ENCODE measurements at regions not wholly inside any gene's neighbourhood (a gene's known extent, or its start where the extent isn't known, plus 50 kb on each side); places are given as distances from the start of the nearest gene placed in this dataset.

- TF ChIP-seq CTCF (IDR thresholded peaks at IDR 0.05): no peak
- TF ChIP-seq POLR2A (IDR thresholded peaks at IDR 0.05): no peak
- no peak for TF ChIP-seq POLR2AphosphoS5 (IDR thresholded peaks at IDR 0.05)
These were observed 533.9 kb downstream of the TLR4 start for GRCh38 chr9:118238139-118238538.
